ENCODE measurements at regions not wholly inside any gene's neighbourhood (a gene's known extent, or its start where the extent isn't known, plus 50 kb on each side); places are given as distances from the start of the nearest gene placed in this dataset.
A peak's percentile ranks its signal among the peaks of the same experiment; 100 is the strongest.

- Histone ChIP-seq H3K4me2 (ENCODE audit: low read depth, low read length) (no peak overlapping the region), H3K9ac (ENCODE audit: insufficient read depth, low read depth, low read length) (no peak overlapping the region), H3K27me3 (ENCODE audit: control insufficient read depth in 1 of 2, insufficient read depth in 2 of 2, low read length in 2 of 2) (peaks cover 0 to 7% of the 10 kb centered on the region in 2 experiments; a peak in 1 of 5 replicates), H3K4me1 (ENCODE audit: insufficient read depth, low read length) (no peaks in the 10 kb centered on the region), H3K36me3 (replicated peaks in 1 of 2; ENCODE audit: control insufficient read depth in 1 of 2, insufficient read depth in 2 of 2, low read length in 2 of 2) (no peaks in the 10 kb centered on the region), H3K9me3 (ENCODE audit: low read length) (peaks cover 20% of the 10 kb centered on the region), H3K79me2 (ENCODE audit: insufficient read depth, low read length) (no peaks in the 10 kb centered on the region), H3K4me3 (replicated peaks in 1 of 3; ENCODE audit: insufficient read depth in 1 of 3, low read depth in 2 of 3, low read length in 3 of 3) (no peak overlapping the region), H4K20me1 (ENCODE audit: insufficient read depth, low read length) (no peaks in the 10 kb centered on the region), H3K27ac (ENCODE audit: extremely low read length, insufficient read depth, low read length) (no peak overlapping the region), H2AFZ (ENCODE audit: low read length) (no peak overlapping the region)
- TF ChIP-seq MAFK (conservative IDR thresholded peaks at IDR 0.05 in 1 of 2, IDR thresholded peaks at IDR 0.05 in 1 of 2; ENCODE audit: low read length in 2 of 2) (peak; percentile 60 to 74), POGK (CRISPR knock-in tag; conservative IDR thresholded peaks at IDR 0.05) (no peak), TCF12 (IDR thresholded peaks at IDR 0.05) (no peak), TCF12 (CRISPR knock-in tag; IDR thresholded peaks at IDR 0.05) (no peak), SETDB1 (CRISPR knock-in tag; IDR thresholded peaks at IDR 0.05; ENCODE audit: borderline replicate concordance) (no peak), ZNF20 (CRISPR knock-in tag; IDR thresholded peaks at IDR 0.05) (no peak), MAFF (IDR thresholded peaks at IDR 0.05; ENCODE audit: low read depth, low read length) (peak; percentile 50; the same call in 1 of the 2 replicates), ZNF280D (CRISPR knock-in tag; IDR thresholded peaks at IDR 0.05) (no peak)
- no TSS peak for BruUV-seq (replicated peaks)
- in situ Hi-C loops (cut with HindIII; ENCODE audit: extremely low pct_ligation_motif_present, low pct_unique_long_range_greater_than_20kb), result no loop called here
- intact Hi-C loops (cut with micrococcal nuclease; ENCODE audit: unreplicated experiment), result no loop called here
- no peak for FAIRE-seq
- POLR2A ChIA-PET, result no interaction called here
- WGBS (ENCODE audit: low lambda C conversion rate), result 0% methylated on average over 1 of the region's 1 CpG
- ATAC-seq, result no peak
- no peak for DNase-seq (ENCODE audit: low spot score)
- CTCF ChIA-PET (ENCODE audit: low intra/inter-chr PET ratio, low total read pairs), result no interaction called here
These were observed 86.5 kb upstream of the ACKR3 start for GRCh38 chr2:236483102-236483501.
